ENCODE measurements at regions not wholly inside any gene's neighbourhood (a gene's known extent, or its start where the extent isn't known, plus 50 kb on each side); places are given as distances from the start of the nearest gene placed in this dataset.

DNA sequence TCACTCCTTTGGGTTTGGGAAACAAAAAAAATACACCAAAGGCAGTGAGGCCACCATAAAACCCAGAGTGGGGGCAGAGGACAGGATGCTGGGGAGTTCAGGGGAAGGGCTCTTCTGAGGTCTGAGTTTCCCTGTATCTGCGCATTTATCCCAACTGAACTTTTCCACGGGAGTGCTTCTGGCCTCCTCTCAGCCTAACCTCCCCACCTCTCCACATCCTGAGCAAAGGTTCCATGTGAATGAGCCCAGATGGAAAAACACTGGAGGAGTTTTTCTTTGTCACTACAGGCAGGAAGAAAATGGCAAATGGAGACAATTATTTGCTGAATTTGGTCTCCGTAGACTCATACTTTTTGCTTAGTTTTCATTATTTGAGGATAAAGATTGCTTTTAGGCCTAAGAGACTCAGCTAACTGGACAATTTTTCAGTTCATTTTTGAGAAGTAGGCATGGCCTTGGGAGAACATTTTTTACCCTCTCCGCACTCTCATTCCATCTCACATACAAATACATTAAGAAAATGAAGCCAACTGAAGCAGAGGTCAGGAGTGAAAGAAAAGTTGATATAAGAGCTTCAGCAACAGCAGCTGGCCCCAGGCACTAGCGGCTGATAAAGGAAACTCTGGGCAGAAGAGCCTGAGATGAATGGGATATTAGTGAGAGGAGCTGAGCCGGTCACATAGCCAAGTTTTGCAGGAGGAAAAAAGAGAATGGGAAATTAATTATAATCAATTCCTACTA is 82.6 kb upstream of the CYP1B1 start:
- DNase-seq, result no peak
- Mint-ChIP-seq H3K9me3 (peaks cover 4% of the 10 kb centered on the region), H3K4me3 (no peak overlapping the region), H3K36me3 (ENCODE audit: low read depth) (no peaks in the 10 kb centered on the region), H3K27ac (no peak overlapping the region), H3K27me3 (peaks cover 37% of the 10 kb centered on the region), H3K4me1 (no peaks in the 10 kb centered on the region)
- intact Hi-C loops (cut with micrococcal nuclease), result no loop called here

DNA sequence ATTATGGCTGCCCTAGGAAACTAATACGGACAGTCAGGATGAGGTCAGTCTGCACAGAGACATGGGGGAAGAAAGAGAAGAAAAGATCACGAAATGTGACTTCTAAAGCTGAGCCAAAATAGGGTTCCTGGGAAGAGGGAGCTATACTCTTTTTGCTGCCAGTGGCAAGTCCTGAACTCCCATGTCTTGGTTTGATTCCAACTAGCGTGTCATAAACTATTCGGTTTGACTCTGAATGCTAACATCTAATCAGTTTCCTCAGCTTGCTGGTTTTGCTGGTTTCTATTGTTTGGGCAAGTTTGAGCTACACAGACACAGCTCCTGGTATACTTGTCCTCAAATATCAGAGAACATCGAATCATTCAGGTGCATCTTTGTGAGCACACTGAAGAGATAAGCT is 80.5 kb upstream of the CYP1B1 start:
- peaks cover 5% of the 10 kb centered on the region for H3K9me3 Mint-ChIP-seq
- H3K4me3 Mint-ChIP-seq, result no peak overlapping the region
- no peak overlapping the region for H3K27ac Mint-ChIP-seq
- no peaks in the 10 kb centered on the region for H3K36me3 Mint-ChIP-seq (ENCODE audit: low read depth)
- peaks cover 31% of the 10 kb centered on the region for H3K27me3 Mint-ChIP-seq
- no peaks in the 10 kb centered on the region for H3K4me1 Mint-ChIP-seq
- no peak for DNase-seq
- intact Hi-C loops (cut with micrococcal nuclease), result no loop called here

DNA sequence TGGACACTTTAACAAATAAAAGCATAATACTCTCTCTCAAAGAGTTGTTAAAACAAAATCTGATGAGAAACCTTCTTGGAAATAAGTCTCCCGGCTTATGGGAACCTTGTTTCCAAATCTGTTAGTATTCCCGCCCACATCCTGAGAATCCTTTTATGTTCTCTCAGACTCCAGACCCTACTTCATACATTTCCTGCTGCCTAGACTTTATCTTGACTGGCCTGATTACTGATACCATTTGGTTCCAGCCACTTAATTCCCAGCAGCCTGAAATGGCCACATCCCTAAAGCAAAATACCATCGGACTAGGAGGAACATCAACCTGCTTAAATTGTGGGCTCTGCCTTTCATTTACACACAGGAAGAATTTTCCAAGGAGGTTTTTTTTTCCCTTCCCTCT is 79.1 kb upstream of the CYP1B1 start:
- Mint-ChIP-seq H3K9me3 (peaks cover 8% of the 10 kb centered on the region), H3K27ac (no peak overlapping the region), H3K27me3 (peaks cover 20% of the 10 kb centered on the region), H3K4me1 (no peaks in the 10 kb centered on the region), H3K4me3 (no peak overlapping the region), H3K36me3 (ENCODE audit: low read depth) (no peaks in the 10 kb centered on the region)
- DNase-seq, result no peak
- intact Hi-C loops (cut with micrococcal nuclease), result no loop called here

DNA sequence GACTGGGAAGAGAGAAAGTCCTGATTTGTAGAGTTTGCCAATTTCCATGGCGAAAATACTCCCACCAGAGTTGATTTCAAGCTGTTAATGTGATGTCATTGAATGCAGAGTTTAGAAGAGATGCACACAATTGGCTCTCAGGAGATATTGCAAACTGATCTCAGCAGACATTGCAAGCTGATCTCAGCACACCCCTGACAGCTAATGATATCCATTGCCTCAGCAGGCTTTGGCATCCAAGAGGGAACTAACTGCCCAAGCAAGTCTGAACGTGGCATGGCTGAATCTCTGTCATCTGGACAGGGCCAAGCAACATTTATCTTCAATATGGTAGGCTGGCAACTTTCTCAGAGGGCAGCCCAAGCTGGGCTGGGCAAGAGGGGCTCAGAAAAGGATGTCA is 78.4 kb upstream of the CYP1B1 start:
- Mint-ChIP-seq H3K4me3 (no peak overlapping the region), H3K27ac (no peak overlapping the region), H3K4me1 (no peaks in the 10 kb centered on the region), H3K36me3 (ENCODE audit: low read depth) (no peaks in the 10 kb centered on the region), H3K9me3 (peaks cover 8% of the 10 kb centered on the region), H3K27me3 (peaks cover 17% of the 10 kb centered on the region)
- no peak for DNase-seq
- intact Hi-C loops (cut with micrococcal nuclease), result no loop called here

DNA sequence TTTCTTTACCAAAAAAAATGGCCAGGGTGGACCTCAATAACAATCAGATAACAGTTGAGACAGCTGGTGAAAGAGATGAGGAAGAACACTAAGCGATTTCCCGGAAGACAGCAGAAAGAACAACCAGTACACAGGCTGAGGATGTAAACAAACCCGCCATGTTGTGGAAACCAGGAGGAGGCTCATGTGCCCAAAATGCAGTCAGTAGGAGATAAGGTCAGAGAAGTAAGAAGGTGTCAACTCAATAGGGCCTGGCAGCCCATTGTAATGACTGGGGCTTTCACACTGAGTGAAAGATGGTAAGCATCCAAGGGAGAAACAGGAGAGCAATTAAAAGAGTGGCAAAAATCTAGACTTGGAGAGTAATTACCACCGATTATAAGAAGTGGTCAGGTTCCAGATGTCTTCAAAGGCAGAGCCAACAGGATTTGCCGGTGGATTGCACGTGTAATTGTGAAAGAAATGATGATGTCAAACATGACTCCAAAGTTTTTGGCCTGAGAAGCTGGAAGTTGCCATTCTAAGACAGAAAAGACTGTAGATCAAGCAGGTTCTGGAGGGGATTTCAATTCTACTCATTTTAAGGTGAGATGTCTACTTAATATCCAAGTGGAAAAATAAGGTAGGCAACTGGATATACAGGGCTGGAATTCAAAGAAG is 77.7 kb upstream of the CYP1B1 start:
- Mint-ChIP-seq H3K36me3 (ENCODE audit: low read depth) (no peaks in the 10 kb centered on the region), H3K4me3 (no peak overlapping the region), H3K4me1 (peaks cover 2% of the 10 kb centered on the region), H3K27me3 (peaks cover 17% of the 10 kb centered on the region), H3K27ac (no peak overlapping the region), H3K9me3 (peaks cover 8% of the 10 kb centered on the region)
- no peak for DNase-seq
- intact Hi-C loops (cut with micrococcal nuclease), result no loop called here

DNA sequence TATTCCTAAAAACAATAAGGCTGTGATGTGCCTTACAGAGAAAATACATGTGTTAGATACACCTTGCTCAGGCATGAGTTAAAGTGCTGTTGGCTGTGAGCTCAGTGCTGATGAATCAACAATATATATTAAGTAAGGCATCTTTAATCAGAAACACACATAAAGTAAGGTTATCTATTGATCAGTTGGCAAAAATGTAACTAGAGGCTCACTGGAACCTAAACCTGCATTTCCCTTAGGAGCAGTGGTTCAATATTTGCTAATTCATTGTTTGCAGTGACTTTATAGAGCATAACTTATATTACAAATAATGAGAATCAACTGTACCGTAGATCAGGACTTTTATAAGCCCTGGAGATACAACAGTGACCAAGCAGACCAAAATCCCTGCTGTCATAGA is 77.0 kb upstream of the CYP1B1 start:
- Mint-ChIP-seq H3K4me3 (no peak overlapping the region), H3K36me3 (ENCODE audit: low read depth) (no peaks in the 10 kb centered on the region), H3K4me1 (peaks cover 2% of the 10 kb centered on the region), H3K27me3 (peaks cover 17% of the 10 kb centered on the region), H3K9me3 (peaks cover 9% of the 10 kb centered on the region), H3K27ac (no peak overlapping the region)
- DNase-seq, result no peak
- intact Hi-C loops (cut with micrococcal nuclease), result no loop called here

DNA sequence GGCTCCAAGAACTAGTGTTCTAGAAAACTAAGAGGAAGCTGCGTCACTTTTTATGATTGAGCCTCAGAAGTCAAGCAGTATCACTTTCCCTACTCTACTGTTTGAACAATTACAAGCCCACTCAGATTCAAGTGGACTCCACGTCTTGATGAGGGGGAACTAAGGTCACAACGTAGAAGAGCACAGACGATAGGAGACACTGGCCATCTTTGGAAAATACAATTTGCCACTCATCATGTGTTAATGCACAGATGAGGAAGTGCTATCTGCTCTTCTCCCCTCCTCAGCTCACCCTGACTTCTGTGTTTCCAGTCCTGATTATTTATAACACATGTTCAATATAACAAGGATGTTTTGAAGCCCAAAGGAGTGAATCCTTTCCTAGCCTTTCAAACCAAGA is 76.1 kb upstream of the CYP1B1 start:
- Mint-ChIP-seq H3K4me3 (no peak overlapping the region), H3K36me3 (ENCODE audit: low read depth) (no peaks in the 10 kb centered on the region), H3K9me3 (peaks cover 17% of the 10 kb centered on the region), H3K4me1 (peaks cover 5% of the 10 kb centered on the region), H3K27me3 (peaks cover 13% of the 10 kb centered on the region), H3K27ac (no peak overlapping the region)
- intact Hi-C loops (cut with micrococcal nuclease), result no loop called here
- no peak for DNase-seq

DNA sequence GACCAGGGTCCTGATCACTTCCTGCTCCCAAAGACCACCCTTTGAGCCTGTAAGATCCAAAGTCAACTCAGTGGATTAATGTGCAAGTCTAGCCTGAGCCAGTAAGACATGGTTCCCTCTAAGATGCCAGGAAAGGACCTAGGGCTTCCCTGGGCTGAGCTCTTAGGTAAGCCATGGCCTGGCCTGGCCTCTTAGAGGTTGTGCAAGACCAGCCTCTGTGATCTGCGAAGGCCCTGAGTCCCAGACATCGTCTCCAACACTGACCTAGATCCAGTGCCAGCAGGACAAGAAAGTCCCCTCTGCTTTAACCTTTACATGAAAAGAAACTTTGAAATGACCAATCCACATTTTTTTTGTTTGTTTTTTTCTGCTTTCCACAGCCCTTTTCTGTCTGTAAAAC is 73.6 kb upstream of the CYP1B1 start:
- Mint-ChIP-seq H3K9me3 (peaks cover 17% of the 10 kb centered on the region), H3K4me3 (no peak overlapping the region), H3K4me1 (peaks cover 15% of the 10 kb centered on the region), H3K36me3 (ENCODE audit: low read depth) (no peaks in the 10 kb centered on the region), H3K27me3 (peaks cover 9% of the 10 kb centered on the region), H3K27ac (no peak overlapping the region)
- intact Hi-C loops (cut with micrococcal nuclease), result loop anchor here (5.0 kb wide), 1 partner anchor 42 kb away; no protein-coding TSS in a partner anchor
- DNase-seq, result no peak

DNA sequence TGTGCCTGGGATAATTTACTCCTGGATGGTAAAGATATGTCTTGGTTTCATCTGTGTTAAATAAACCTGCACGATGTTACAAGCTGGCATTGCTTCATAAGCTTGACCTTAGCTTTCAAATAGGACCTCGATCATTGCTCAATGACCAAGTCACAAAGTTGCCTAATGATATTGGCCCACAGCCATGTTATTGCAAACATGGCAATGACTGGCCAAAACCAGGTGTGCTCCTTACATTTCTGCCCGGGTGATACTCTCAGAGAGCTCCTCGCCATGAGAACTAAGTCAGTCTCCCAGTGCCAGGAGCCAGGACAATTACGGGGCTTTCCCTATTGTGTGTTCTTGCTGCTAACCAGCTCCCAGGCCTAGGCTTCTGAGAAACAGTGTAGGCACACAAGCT is 72.5 kb upstream of the CYP1B1 start:
- H3K27me3 Mint-ChIP-seq, result peaks cover 2% of the 10 kb centered on the region
- no peak for DNase-seq
- no peak overlapping the region for H3K4me3 Mint-ChIP-seq
- no peaks in the 10 kb centered on the region for H3K36me3 Mint-ChIP-seq (ENCODE audit: low read depth)
- H3K27ac Mint-ChIP-seq, result no peak overlapping the region
- H3K4me1 Mint-ChIP-seq, result peaks cover 15% of the 10 kb centered on the region
- intact Hi-C loops (cut with micrococcal nuclease), result loop anchor here (5.0 kb wide), 1 partner anchor 41 kb away; no protein-coding TSS in a partner anchor
- peaks cover 13% of the 10 kb centered on the region for H3K9me3 Mint-ChIP-seq

DNA sequence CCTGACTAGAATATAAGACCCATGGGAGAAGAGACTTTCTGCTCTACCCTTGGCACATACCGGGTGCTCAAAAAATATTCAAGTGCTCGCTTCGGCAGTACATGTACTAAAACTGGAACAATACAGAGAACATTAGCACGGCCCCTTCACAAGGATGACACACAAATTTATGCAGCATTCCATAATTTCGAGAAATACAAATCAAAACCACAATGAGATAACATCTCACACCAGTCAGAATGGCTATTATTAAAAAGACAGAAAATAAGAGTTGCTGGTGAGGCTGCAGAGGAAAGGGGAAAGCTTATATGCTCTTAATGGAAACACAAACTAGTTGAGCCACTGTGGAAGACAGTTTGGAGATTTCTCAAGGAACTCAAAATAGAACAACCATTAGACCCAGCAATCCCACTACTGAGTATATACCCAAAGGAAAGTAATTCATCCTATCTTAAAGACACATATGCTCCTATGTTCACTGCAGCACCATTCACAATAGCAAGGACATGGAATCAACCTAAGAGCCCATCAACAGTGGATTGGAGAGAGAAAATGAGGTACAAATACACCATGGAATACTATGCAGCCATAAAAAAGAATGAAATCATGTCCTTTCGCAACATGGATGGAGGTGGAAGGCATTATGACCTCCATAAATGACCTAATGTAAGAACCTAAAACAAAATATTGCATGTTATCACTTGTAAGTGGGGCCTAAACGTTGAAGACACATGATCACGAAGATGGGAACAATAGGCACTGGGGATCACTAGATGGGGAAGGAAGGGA is 71.6 kb upstream of the CYP1B1 start:
- Mint-ChIP-seq H3K27me3 (no peaks in the 10 kb centered on the region), H3K36me3 (ENCODE audit: low read depth) (no peaks in the 10 kb centered on the region), H3K4me3 (peak overlapping the region; percentile 5), H3K4me1 (peaks cover 15% of the 10 kb centered on the region), H3K9me3 (peaks cover 13% of the 10 kb centered on the region), H3K27ac (peak overlapping the region; percentile 61)
- DNase-seq, result no peak
- intact Hi-C loops (cut with micrococcal nuclease), result loop anchor here (5.0 kb wide), 1 partner anchor 40 kb away; no protein-coding TSS in a partner anchor

DNA sequence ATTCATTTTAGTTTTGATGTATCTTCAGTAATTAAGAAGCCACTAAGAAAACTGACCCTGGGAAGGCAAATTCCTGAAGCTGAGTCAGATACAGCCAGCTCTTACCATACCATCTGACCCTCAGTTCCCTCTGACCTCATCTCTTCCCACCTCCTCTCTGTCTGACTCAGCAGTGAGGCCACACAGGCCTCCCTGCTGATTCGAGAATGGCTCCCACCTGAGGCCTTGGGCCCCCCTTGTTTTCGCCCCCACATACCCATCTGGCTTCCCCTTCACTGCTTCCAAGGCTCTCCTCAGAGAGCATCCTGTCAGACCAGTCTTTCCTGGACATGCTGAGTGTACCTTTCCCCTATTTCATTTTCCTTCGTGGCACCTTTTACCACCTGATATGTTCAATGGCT is 71.0 kb upstream of the CYP1B1 start:
- DNase-seq, result no peak
- Mint-ChIP-seq H3K27ac (peak overlapping the region; percentile 61), H3K9me3 (peaks cover 13% of the 10 kb centered on the region), H3K36me3 (ENCODE audit: low read depth) (no peaks in the 10 kb centered on the region), H3K4me1 (peaks cover 15% of the 10 kb centered on the region), H3K27me3 (peaks cover 5% of the 10 kb centered on the region), H3K4me3 (peak overlapping the region; percentile 5)
- intact Hi-C loops (cut with micrococcal nuclease), result loop anchor here (5.0 kb wide), 1 partner anchor 40 kb away; no protein-coding TSS in a partner anchor

DNA sequence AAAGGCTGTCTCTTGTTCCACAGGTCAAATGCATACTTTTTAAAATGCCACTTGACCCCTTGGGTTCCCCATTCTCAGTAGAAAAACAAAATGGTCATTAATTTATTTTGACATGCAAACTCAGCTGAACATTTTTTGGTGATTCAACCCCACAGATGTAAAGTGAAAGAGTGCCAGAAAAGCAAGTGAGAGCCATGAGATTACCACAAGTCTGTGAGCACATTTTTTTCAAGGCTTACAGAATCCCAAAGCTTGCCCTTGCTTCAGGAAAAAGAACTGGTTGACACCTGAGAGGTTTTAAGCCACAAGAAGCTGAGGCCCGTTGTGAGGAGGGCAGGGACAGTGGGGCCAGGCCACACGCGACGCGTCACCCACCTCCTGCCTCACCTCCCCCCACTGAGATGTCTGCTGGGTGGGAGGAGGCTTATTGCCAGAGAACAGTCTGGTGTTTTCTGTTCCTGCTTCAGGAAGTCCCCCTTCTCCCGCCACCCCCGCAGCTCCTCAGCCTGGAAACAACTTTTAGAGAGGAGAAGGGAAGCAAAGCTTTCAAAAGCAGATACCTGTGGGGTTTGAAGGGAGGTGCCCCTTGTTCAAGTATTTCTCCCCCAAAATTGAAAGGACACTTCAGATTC is 70.4 kb upstream of the CYP1B1 start:
- DNase-seq, result peak; percentile 58

DNA sequence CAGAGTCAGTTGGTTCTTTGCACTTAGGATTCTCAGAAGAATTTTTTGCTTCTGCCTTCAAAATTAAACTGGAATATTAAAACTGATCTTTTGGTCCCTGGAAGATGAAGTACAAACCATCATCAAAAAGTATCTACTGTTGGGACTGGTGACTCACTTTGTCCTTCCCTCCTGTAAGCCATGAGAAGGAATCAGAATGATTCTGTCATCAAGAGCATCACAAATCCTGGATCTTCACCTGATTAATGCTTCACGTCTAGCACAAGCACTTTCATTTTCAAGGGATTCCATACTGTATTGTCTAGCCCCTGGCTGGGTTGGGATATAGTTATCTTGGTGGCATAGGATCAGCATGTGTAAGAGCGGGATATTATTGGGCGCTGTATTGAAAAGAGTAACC is 69.3 kb upstream of the CYP1B1 start:
- no peak for DNase-seq
- intact Hi-C loops (cut with micrococcal nuclease), result loop anchor here (5.0 kb wide), 1 partner anchor 38 kb away; no protein-coding TSS in a partner anchor
- no peaks in the 10 kb centered on the region for H3K36me3 Mint-ChIP-seq (ENCODE audit: low read depth)
- peaks cover 9% of the 10 kb centered on the region for H3K9me3 Mint-ChIP-seq
- peaks cover 11% of the 10 kb centered on the region for H3K27me3 Mint-ChIP-seq
- H3K4me1 Mint-ChIP-seq, result peaks cover 15% of the 10 kb centered on the region
- no peak overlapping the region for H3K4me3 Mint-ChIP-seq
- no peak overlapping the region for H3K27ac Mint-ChIP-seq

More for the DNA sequence above, 70.4 kb upstream of the CYP1B1 start:
- Mint-ChIP-seq H3K27ac (peak overlapping the region; percentile 61), H3K4me1 (peaks cover 15% of the 10 kb centered on the region), H3K27me3 (peaks cover 8% of the 10 kb centered on the region), H3K36me3 (ENCODE audit: low read depth) (no peaks in the 10 kb centered on the region), H3K9me3 (peaks cover 12% of the 10 kb centered on the region), H3K4me3 (peak overlapping the region; percentile 5)
- intact Hi-C loops (cut with micrococcal nuclease), result loop anchor here (5.0 kb wide), 1 partner anchor 39 kb away; no protein-coding TSS in a partner anchor

All from activated CD4-positive, alpha-beta T cell treated with anti-CD3 and anti-CD28 coated beads, Interleukin-2, amount 10 ng/mL, durations not matched to agents 24 days and 14 days (primary cell).